Liver (tissue), 8 donors: ENCODE measurements at regions not wholly inside any gene's neighbourhood (a gene's known extent, or its start where the extent isn't known, plus 50 kb on each side); places are given as distances from the start of the nearest gene placed in this dataset.

ENCODE experiments used
- DNase-seq: peaks from one replicate; pipeline ENCODE4 v3.0.0-alpha.2; 2017; ENCODE audit warnings: low spot score
- H3K27ac ChIP-seq, 2 donors: one replicate each; pipeline ENCODE4 v1.7.0; 2013; ENCODE audit warnings: inconsistent platforms in 2 of 2, low read length in 2 of 2, control low read depth in 1 of 2, low read depth in 1 of 2, mild to moderate bottlenecking in 1 of 2
- H3K27me3 ChIP-seq, 4 donors: one replicate each; pipeline versions ENCODE4 v1.6.1 to v1.7.0; 2013; ENCODE audit warnings: low read length in 3 of 4, inconsistent platforms in 1 of 4, mild to moderate bottlenecking in 1 of 4, moderate library complexity in 1 of 4; ENCODE audit not compliant: control insufficient read depth in 4 of 4, insufficient read depth in 4 of 4
- H3K36me3 ChIP-seq, 4 donors: one replicate each; pipeline versions ENCODE4 v1.6.1 to v1.7.0; 2013; ENCODE audit warnings: low read length in 3 of 4, mild to moderate bottlenecking in 3 of 4, low read depth in 1 of 4, moderate library complexity in 1 of 4; ENCODE audit not compliant: control insufficient read depth in 4 of 4, insufficient read depth in 3 of 4
- H3K4me1 ChIP-seq, 4 donors: one replicate each; pipeline versions ENCODE4 v1.6.1 to v1.7.0; 2013; ENCODE audit warnings: low read length in 3 of 4, mild to moderate bottlenecking in 3 of 4, moderate library complexity in 1 of 4; ENCODE audit not compliant: control insufficient read depth in 4 of 4, insufficient read depth in 4 of 4
- H3K4me3 ChIP-seq, 3 donors: one replicate each; pipeline versions ENCODE4 v1.6.1 to v1.7.0; 2013; ENCODE audit warnings: low read length in 3 of 3, control low read depth in 1 of 3, low read depth in 1 of 3, mild to moderate bottlenecking in 1 of 3
- H3K9ac ChIP-seq, 2 donors: one replicate each; pipeline ENCODE4 v1.7.0; 2013; ENCODE audit warnings: low read length in 2 of 2, mild to moderate bottlenecking in 2 of 2, moderate library complexity in 2 of 2, control low read depth in 1 of 2, low read depth in 1 of 2
- H3K9me3 ChIP-seq, 4 donors: one replicate each; pipeline versions ENCODE4 v1.6.1 to v1.7.0; 2013; ENCODE audit warnings: low read length in 3 of 4; ENCODE audit not compliant: control insufficient read depth in 4 of 4
- EGR1 ChIP-seq, 2 donors: IDR thresholded peaks; 2 replicates each; pipeline ENCODE4 v1.6.1; 2016 to 2018; ENCODE audit warnings: antibody characterized with exemption in 2 of 2, low read depth in 2 of 2
- FOXA1 ChIP-seq: IDR thresholded peaks from 2 replicates; pipeline ENCODE4 v1.6.1; 2016; ENCODE audit warnings: antibody characterized with exemption
- FOXA2 ChIP-seq: IDR thresholded peaks from 2 replicates; pipeline ENCODE4 v1.6.1; 2016; ENCODE audit warnings: antibody characterized with exemption
- GABPA ChIP-seq, 2 donors: IDR thresholded peaks in 1 of 2; conservative IDR thresholded peaks in 1 of 2; 2 replicates each; pipeline ENCODE4 v1.6.1; 2016; ENCODE audit warnings: antibody characterized with exemption in 2 of 2, mild to moderate bottlenecking in 1 of 2, moderate library complexity in 1 of 2
- HNF4A ChIP-seq, 2 donors: conservative IDR thresholded peaks; 2 replicates each; pipeline ENCODE4 v1.6.1; 2016; ENCODE audit warnings: antibody characterized with exemption in 2 of 2, mild to moderate bottlenecking in 2 of 2
- HNF4G ChIP-seq: IDR thresholded peaks from 2 replicates; pipeline ENCODE4 v1.6.1; 2016; ENCODE audit warnings: antibody characterized with exemption
- RAD21 ChIP-seq, 2 donors: IDR thresholded peaks; 2 replicates each; pipeline ENCODE4 v1.6.1; 2016; ENCODE audit warnings: antibody characterized with exemption in 2 of 2, mild to moderate bottlenecking in 2 of 2
- SP1 ChIP-seq: IDR thresholded peaks from 2 replicates; pipeline ENCODE4 v1.6.1; 2018; ENCODE audit warnings: antibody characterized with exemption, mild to moderate bottlenecking
- TAF1 ChIP-seq: conservative IDR thresholded peaks from 2 replicates; pipeline ENCODE4 v1.6.1; 2016; ENCODE audit warnings: antibody characterized with exemption, mild to moderate bottlenecking
- YY1 ChIP-seq: IDR thresholded peaks from 2 replicates; pipeline ENCODE4 v1.6.1; 2016; ENCODE audit warnings: antibody characterized with exemption, mild to moderate bottlenecking
- WGBS: extraction: QIAGEN DNeasy Blood & Tissue Kit; methylation state at CpG from one replicate; pipeline ENCODE4 v1.1.7; 2013; 5-methylcytosine and 5-hydroxymethylcytosine counted together
- TF ChIP-seq, protein P1 (sequence below): IDR thresholded peaks from 2 replicates; pipeline ENCODE4 v1.6.1; 2016; ENCODE audit warnings: antibody characterized with exemption, mild to moderate bottlenecking
- TF ChIP-seq, protein P2 (sequence below): fragments of 150-350 bp; IDR thresholded peaks from 2 replicates; pipeline ENCODE4 v1.5.1; 2017; ENCODE audit warnings: improper control_type of control experiment, low read depth, low read length; ENCODE audit not compliant: missing input control
- donor health status: healthy.
- donor health status: healthy.
- donor health status: healthy.
- donor health status: healthy.
- donor health status: healthy.

DNA sequence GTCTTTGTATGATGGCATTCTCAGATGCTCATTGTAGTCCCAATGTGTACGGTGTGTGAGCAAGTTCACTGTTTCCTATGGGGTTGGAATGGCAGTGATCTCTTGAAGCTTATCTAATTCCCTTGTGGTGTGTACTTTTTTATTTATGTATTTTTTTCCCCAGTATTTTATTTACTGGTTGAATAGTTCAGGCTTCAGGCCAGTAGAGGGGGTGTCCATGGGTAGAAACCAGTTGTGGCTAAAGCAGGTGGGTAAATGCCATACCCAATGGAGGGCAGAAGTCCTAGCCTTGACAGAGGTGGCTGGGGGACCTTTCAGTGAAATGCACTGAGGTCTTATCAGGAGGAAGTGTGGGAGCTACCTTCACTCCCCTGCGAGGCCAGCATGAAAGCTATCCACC is 351.4 kb upstream of the CWC22 start (continued):
- TF ChIP-seq, protein P1, sequence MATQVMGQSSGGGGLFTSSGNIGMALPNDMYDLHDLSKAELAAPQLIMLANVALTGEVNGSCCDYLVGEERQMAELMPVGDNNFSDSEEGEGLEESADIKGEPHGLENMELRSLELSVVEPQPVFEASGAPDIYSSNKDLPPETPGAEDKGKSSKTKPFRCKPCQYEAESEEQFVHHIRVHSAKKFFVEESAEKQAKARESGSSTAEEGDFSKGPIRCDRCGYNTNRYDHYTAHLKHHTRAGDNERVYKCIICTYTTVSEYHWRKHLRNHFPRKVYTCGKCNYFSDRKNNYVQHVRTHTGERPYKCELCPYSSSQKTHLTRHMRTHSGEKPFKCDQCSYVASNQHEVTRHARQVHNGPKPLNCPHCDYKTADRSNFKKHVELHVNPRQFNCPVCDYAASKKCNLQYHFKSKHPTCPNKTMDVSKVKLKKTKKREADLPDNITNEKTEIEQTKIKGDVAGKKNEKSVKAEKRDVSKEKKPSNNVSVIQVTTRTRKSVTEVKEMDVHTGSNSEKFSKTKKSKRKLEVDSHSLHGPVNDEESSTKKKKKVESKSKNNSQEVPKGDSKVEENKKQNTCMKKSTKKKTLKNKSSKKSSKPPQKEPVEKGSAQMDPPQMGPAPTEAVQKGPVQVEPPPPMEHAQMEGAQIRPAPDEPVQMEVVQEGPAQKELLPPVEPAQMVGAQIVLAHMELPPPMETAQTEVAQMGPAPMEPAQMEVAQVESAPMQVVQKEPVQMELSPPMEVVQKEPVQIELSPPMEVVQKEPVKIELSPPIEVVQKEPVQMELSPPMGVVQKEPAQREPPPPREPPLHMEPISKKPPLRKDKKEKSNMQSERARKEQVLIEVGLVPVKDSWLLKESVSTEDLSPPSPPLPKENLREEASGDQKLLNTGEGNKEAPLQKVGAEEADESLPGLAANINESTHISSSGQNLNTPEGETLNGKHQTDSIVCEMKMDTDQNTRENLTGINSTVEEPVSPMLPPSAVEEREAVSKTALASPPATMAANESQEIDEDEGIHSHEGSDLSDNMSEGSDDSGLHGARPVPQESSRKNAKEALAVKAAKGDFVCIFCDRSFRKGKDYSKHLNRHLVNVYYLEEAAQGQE = no peak
- TF ChIP-seq SP1 (no peak), GABPA (IDR thresholded peaks at IDR 0.05 in 1 of 2, conservative IDR thresholded peaks at IDR 0.05 in 1 of 2) (no peak), EGR1 (IDR thresholded peaks at IDR 0.05; ENCODE audit: low read depth in 2 of 2) (no peak), FOXA2 (no peak), HNF4A (conservative IDR thresholded peaks at IDR 0.05) (no peak)

DNA sequence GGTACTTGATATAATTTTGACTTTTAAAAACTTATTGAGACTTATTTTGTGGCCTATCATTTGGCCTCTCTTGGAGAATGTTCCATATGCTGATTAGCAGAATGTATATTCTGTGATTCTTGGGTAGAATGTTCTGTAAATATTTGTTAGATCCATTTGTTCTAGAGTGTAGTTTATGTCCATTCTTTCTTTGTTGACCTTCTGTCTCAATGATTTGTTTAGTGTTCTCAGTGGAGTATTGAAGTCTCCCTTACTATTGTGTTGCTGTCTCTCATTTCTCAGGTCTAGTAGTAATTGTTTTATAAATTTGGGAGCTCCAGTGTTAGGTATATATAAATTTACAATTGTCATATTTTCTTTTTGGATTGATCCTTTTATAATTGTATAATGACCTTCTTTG is 349.6 kb upstream of the CWC22 start:
- DNase-seq = no peak
- TF ChIP-seq HNF4G (no peak), YY1 (no peak), RAD21 (IDR thresholded peaks at IDR 0.05) (no peak)
- TF ChIP-seq, protein P2, sequence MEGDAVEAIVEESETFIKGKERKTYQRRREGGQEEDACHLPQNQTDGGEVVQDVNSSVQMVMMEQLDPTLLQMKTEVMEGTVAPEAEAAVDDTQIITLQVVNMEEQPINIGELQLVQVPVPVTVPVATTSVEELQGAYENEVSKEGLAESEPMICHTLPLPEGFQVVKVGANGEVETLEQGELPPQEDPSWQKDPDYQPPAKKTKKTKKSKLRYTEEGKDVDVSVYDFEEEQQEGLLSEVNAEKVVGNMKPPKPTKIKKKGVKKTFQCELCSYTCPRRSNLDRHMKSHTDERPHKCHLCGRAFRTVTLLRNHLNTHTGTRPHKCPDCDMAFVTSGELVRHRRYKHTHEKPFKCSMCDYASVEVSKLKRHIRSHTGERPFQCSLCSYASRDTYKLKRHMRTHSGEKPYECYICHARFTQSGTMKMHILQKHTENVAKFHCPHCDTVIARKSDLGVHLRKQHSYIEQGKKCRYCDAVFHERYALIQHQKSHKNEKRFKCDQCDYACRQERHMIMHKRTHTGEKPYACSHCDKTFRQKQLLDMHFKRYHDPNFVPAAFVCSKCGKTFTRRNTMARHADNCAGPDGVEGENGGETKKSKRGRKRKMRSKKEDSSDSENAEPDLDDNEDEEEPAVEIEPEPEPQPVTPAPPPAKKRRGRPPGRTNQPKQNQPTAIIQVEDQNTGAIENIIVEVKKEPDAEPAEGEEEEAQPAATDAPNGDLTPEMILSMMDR = no peak

DNA sequence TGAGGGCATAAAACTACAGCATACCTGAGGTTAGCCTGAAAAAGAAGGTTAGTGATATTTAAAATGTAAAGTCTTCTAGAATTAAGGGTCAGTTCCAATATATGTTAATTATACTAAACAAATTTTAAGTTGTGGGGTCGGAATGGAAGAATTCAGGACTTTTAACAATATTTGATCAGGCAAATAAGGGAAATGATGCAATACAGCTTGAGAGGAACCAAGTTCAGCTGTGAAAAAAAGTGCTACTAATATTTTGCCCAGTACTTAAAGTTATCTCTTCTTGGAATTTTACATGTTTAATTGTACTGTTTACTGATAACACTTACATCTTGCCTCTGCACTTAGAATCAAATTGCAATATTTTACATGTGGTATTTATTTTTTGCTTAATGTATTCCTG is 345.5 kb upstream of the CWC22 start:
- Histone ChIP-seq H3K4me3 (no peak overlapping the region), H3K36me3 (no peaks in the 10 kb centered on the region), H3K27me3 (no peaks in the 10 kb centered on the region), H3K9me3 (no peaks in the 10 kb centered on the region), H3K4me1 (no peaks in the 10 kb centered on the region), H3K9ac (no peak overlapping the region), H3K27ac (no peak overlapping the region)
- WGBS = 17% methylated on average over 1 of the region's 1 CpG
- TF ChIP-seq HNF4A (conservative IDR thresholded peaks at IDR 0.05) (no peak), FOXA1 (no peak), RAD21 (IDR thresholded peaks at IDR 0.05) (no peak), YY1 (no peak), FOXA2 (no peak), TAF1 (no peak)
- TF ChIP-seq, protein P2 = no peak
- DNase-seq = no peak

More for the DNA sequence above, 349.6 kb upstream of the CWC22 start:
- Histone ChIP-seq H3K9me3 (no peaks in the 10 kb centered on the region), H3K4me3 (no peak overlapping the region), H3K4me1 (no peaks in the 10 kb centered on the region), H3K27ac (no peak overlapping the region), H3K27me3 (no peaks in the 10 kb centered on the region), H3K9ac (no peak overlapping the region), H3K36me3 (no peaks in the 10 kb centered on the region)
